NB4 (cell line): ENCODE measurements at regions not wholly inside any gene's neighbourhood (a gene's known extent, or its start where the extent isn't known, plus 50 kb on each side); places are given as distances from the start of the nearest gene placed in this dataset.

Experiments used
- CTCF ChIP-seq: IDR thresholded peaks from one replicate; pipeline ENCODE4 v1.5.1; 2012; ENCODE audit warnings: low read depth, low read length
- MAX ChIP-seq: IDR thresholded peaks from 2 replicates; pipeline ENCODE4 v1.6.1; 2011; ENCODE audit warnings: low read depth, low read length

GRCh38 chr4:66223068-66223703 lies 552.9 kb upstream of the EPHA5 start:
- TF ChIP-seq CTCF (no peak), MAX (no peak)
